ENCODE measurements at regions not wholly inside any gene's neighbourhood (a gene's known extent, or its start where the extent isn't known, plus 50 kb on each side); places are given as distances from the start of the nearest gene placed in this dataset.

- H3K27ac ChIP-seq = no peak overlapping the region
- TF ChIP-seq CTCF (IDR thresholded peaks at IDR 0.05) = no peak
- TF ChIP-seq ZFX (IDR thresholded peaks at IDR 0.05; ENCODE audit: borderline replicate concordance) = no peak
These were observed 697.8 kb downstream of the LRRIQ3 start for GRCh38 chr1:73500154-73500553.

- no peak overlapping the region for H3K27ac ChIP-seq
- TF ChIP-seq CTCF (IDR thresholded peaks at IDR 0.05) (no peak), ZFX (IDR thresholded peaks at IDR 0.05; ENCODE audit: borderline replicate concordance) (no peak)
These were observed 698.3 kb downstream of the LRRIQ3 start for GRCh38 chr1:73499671-73500070.

- no peak for TF ChIP-seq ZFX (IDR thresholded peaks at IDR 0.05; ENCODE audit: borderline replicate concordance)
- TF ChIP-seq CTCF (IDR thresholded peaks at IDR 0.05) = no peak
- H3K27ac ChIP-seq = no peak overlapping the region
These were observed 706.4 kb downstream of the LRRIQ3 start for GRCh38 chr1:73491621-73492020.

- H3K27ac ChIP-seq = no peak overlapping the region
- TF ChIP-seq ZFX (IDR thresholded peaks at IDR 0.05; ENCODE audit: borderline replicate concordance) = no peak
- no peak for TF ChIP-seq CTCF (IDR thresholded peaks at IDR 0.05)
These were observed 722.6 kb downstream of the LRRIQ3 start for GRCh38 chr1:73475316-73475870.

- no peak for TF ChIP-seq CTCF (IDR thresholded peaks at IDR 0.05)
- no peak for TF ChIP-seq ZFX (IDR thresholded peaks at IDR 0.05; ENCODE audit: borderline replicate concordance)
- H3K27ac ChIP-seq = no peak overlapping the region
These were observed 725.2 kb downstream of the LRRIQ3 start for GRCh38 chr1:73472810-73473209.

- TF ChIP-seq CTCF (IDR thresholded peaks at IDR 0.05) (no peak), ZFX (IDR thresholded peaks at IDR 0.05; ENCODE audit: borderline replicate concordance) (no peak)
- no peak overlapping the region for H3K27ac ChIP-seq
These were observed 730.2 kb downstream of the LRRIQ3 start for GRCh38 chr1:73467731-73468130.

GRCh38 chr1:73463873-73464272 lies 734.1 kb downstream of the LRRIQ3 start:
- TF ChIP-seq ZFX (IDR thresholded peaks at IDR 0.05; ENCODE audit: borderline replicate concordance) (no peak), CTCF (IDR thresholded peaks at IDR 0.05) (no peak)
- H3K27ac ChIP-seq = no peak overlapping the region

Measured in 22Rv1 (cell line).